Fibroblast of lung (primary cell): ENCODE measurements at regions not wholly inside any gene's neighbourhood (a gene's known extent, or its start where the extent isn't known, plus 50 kb on each side); places are given as distances from the start of the nearest gene placed in this dataset.

Experiments
- DNase-seq, 2 donors: peaks; one replicate each; pipeline versions ENCODE4 v3.0.0 to v3.0.0-alpha.2; 2010; ENCODE audit warnings: low read depth in 2 of 2
- H2AFZ ChIP-seq: 2 replicates; pipeline ENCODE4 v1.5.1; 2012; ENCODE audit warnings: low read length, control low read depth, inconsistent platforms
- H3K27ac ChIP-seq: 2 replicates; pipeline ENCODE4 v1.5.1; 2011; ENCODE audit warnings: low read length, control low read depth; ENCODE audit not compliant: insufficient read depth
- H3K27me3 ChIP-seq: 2 replicates; pipeline ENCODE4 v1.5.1; 2011; ENCODE audit warnings: mild to moderate bottlenecking, low read length; ENCODE audit not compliant: control insufficient read depth, insufficient read depth
- H3K36me3 ChIP-seq: 2 replicates; pipeline ENCODE4 v1.5.1; 2011; ENCODE audit warnings: low read length; ENCODE audit not compliant: control insufficient read depth, insufficient read depth
- H3K4me1 ChIP-seq: 2 replicates; pipeline ENCODE4 v1.5.1; 2011; ENCODE audit warnings: low read length; ENCODE audit not compliant: control insufficient read depth, insufficient read depth; ENCODE audit errors: extremely low read depth
- H3K4me2 ChIP-seq: 2 replicates; pipeline ENCODE4 v1.5.1; 2011; ENCODE audit warnings: low read length, control low read depth; ENCODE audit not compliant: insufficient read depth; ENCODE audit errors: extremely low read depth
- H3K4me3 ChIP-seq, 4 experiments: fragments of 200-600 bp in 1 of 4; sonication (generic) in 1 of 4; replicated peaks in 1 of 4; 2 replicates each; pipeline ENCODE4 v1.5.1; 2011 to 2016; ENCODE audit warnings: low read length in 4 of 4, low read depth in 3 of 4, mild to moderate bottlenecking in 3 of 4, control low read depth in 2 of 4, inconsistent platforms in 1 of 4, mixed read lengths in 1 of 4; ENCODE audit not compliant: insufficient read depth in 1 of 4; ENCODE audit errors: control extremely low read depth in 1 of 4
- H3K79me2 ChIP-seq: 2 replicates; pipeline ENCODE4 v1.5.1; 2012; ENCODE audit warnings: mild to moderate bottlenecking, low read length, inconsistent platforms; ENCODE audit not compliant: control insufficient read depth, insufficient read depth
- H3K9ac ChIP-seq: 2 replicates; pipeline ENCODE4 v1.5.1; 2011; ENCODE audit warnings: mild to moderate bottlenecking, low read length, control low read depth; ENCODE audit not compliant: insufficient read depth
- H3K9me3 ChIP-seq: 2 replicates; pipeline ENCODE4 v1.5.1; 2012; ENCODE audit warnings: low read depth, low read length; ENCODE audit not compliant: control insufficient read depth, insufficient read depth
- H4K20me1 ChIP-seq: 2 replicates; pipeline ENCODE4 v1.5.1; 2011; ENCODE audit warnings: low read length; ENCODE audit not compliant: control insufficient read depth, insufficient read depth; ENCODE audit errors: extremely low read depth
- CTCF ChIP-seq, 2 donors: IDR thresholded peaks in 1 of 2; conservative IDR thresholded peaks in 1 of 2; 1 replicate in 1 of 2; 2 replicates in 1 of 2; pipeline ENCODE4 v1.5.1; 2011 to 2012; ENCODE audit warnings: low read length in 2 of 2, control low read depth in 1 of 2, inconsistent platforms in 1 of 2, low read depth in 1 of 2, mild to moderate bottlenecking in 1 of 2
- EZH2 ChIP-seq: IDR thresholded peaks from 2 replicates; pipeline ENCODE4 v1.5.1; 2012; ENCODE audit warnings: low read length, control low read depth, mild to moderate bottlenecking; ENCODE audit errors: missing control alignments

- Histone ChIP-seq H2AFZ (no peak overlapping the region), H3K9me3 (no peaks in the 10 kb centered on the region), H3K9ac (no peak overlapping the region), H3K27me3 (no peaks in the 10 kb centered on the region), H3K27ac (no peak overlapping the region), H3K4me3 (no peak overlapping the region), H4K20me1 (no peaks in the 10 kb centered on the region), H3K4me1 (no peaks in the 10 kb centered on the region), H3K4me2 (no peak overlapping the region), H3K79me2 (no peaks in the 10 kb centered on the region), H3K36me3 (no peaks in the 10 kb centered on the region)
- no peak for TF ChIP-seq CTCF (conservative IDR thresholded peaks at IDR 0.05 in 1 of 2, IDR thresholded peaks at IDR 0.05 in 1 of 2; ENCODE audit: low read depth in 1 of 2, low read length in 2 of 2)
- TF ChIP-seq EZH2 = no peak
- no peak for DNase-seq
These were observed 548.9 kb downstream of the QKI start for GRCh38 chr6:163963205-163964120.

- TF ChIP-seq CTCF (conservative IDR thresholded peaks at IDR 0.05 in 1 of 2, IDR thresholded peaks at IDR 0.05 in 1 of 2; ENCODE audit: low read depth in 1 of 2, low read length in 2 of 2) = no peak
- TF ChIP-seq EZH2 = no peak
- H3K79me2 ChIP-seq = no peaks in the 10 kb centered on the region
- no peak overlapping the region for H3K4me3 ChIP-seq
- no peak overlapping the region for H3K27ac ChIP-seq
- no peaks in the 10 kb centered on the region for H3K9me3 ChIP-seq
- no peaks in the 10 kb centered on the region for H3K36me3 ChIP-seq
- no peak overlapping the region for H3K4me2 ChIP-seq
- no peak overlapping the region for H3K9ac ChIP-seq
- H4K20me1 ChIP-seq = no peaks in the 10 kb centered on the region
- H3K27me3 ChIP-seq = no peaks in the 10 kb centered on the region
- no peak overlapping the region for H2AFZ ChIP-seq
- no peaks in the 10 kb centered on the region for H3K4me1 ChIP-seq
- no peak for DNase-seq
These were observed 548.2 kb downstream of the QKI start for GRCh38 chr6:163962627-163963117.

GRCh38 chr6:163960128-163960527, 545.6 kb downstream of the QKI start:
- no peaks in the 10 kb centered on the region for H3K27me3 ChIP-seq
- no peak overlapping the region for H3K9ac ChIP-seq
- TF ChIP-seq CTCF (conservative IDR thresholded peaks at IDR 0.05 in 1 of 2, IDR thresholded peaks at IDR 0.05 in 1 of 2; ENCODE audit: low read depth in 1 of 2, low read length in 2 of 2) (no peak), EZH2 (no peak)
- no peak for DNase-seq
- no peaks in the 10 kb centered on the region for H3K36me3 ChIP-seq
- H3K4me1 ChIP-seq = peaks cover 4% of the 10 kb centered on the region
- H3K4me2 ChIP-seq = no peak overlapping the region
- no peak overlapping the region for H2AFZ ChIP-seq
- H3K4me3 ChIP-seq = no peak overlapping the region
- no peak overlapping the region for H3K27ac ChIP-seq
- no peaks in the 10 kb centered on the region for H3K9me3 ChIP-seq
- H3K79me2 ChIP-seq = no peaks in the 10 kb centered on the region
- H4K20me1 ChIP-seq = no peaks in the 10 kb centered on the region
